Esophagus muscularis mucosa (tissue), 4 donors: ENCODE measurements at regions not wholly inside any gene's neighbourhood (a gene's known extent, or its start where the extent isn't known, plus 50 kb on each side); places are given as distances from the start of the nearest gene placed in this dataset.

Source experiments
- DNase-seq: peaks from one replicate; pipeline ENCODE4 v3.0.0-alpha.2; 2017; ENCODE audit errors: extremely low spot score
- H3K27ac ChIP-seq, 4 donors: fragments of 200-600 bp; sonication (generic); replicated peaks in 1 of 4; 1 replicate in 3 of 4; 2 replicates in 1 of 4; pipeline ENCODE4 v1.5.1; 2016 to 2019; ENCODE audit warnings: mild to moderate bottlenecking in 1 of 4
- H3K27me3 ChIP-seq, 4 donors: fragments of 200-600 bp; sonication (generic); one replicate each; pipeline versions ENCODE4 v1.5.1 to v1.6.0; 2016 to 2019
- H3K36me3 ChIP-seq, 4 donors: fragments of 200-600 bp; sonication (generic); one replicate each; pipeline ENCODE4 v1.5.1; 2016 to 2019
- H3K4me1 ChIP-seq, 4 donors: fragments of 200-600 bp; sonication (generic); one replicate each; pipeline ENCODE4 v1.5.1; 2016 to 2019
- H3K4me3 ChIP-seq, 4 donors: fragments of 200-600 bp; sonication (generic); 1 replicate in 2 of 4; 2 replicates in 2 of 4; pipeline ENCODE4 v1.5.1; 2016 to 2019; ENCODE audit warnings: mild to moderate bottlenecking in 4 of 4, moderate library complexity in 1 of 4
- H3K9me3 ChIP-seq, 4 donors: fragments of 200-600 bp; sonication (generic); 1 replicate in 3 of 4; 2 replicates in 1 of 4; pipeline ENCODE4 v1.5.1; 2016 to 2019
- CTCF ChIP-seq, 3 experiments: fragments of 200-600 bp in 2 of 3; fragments of 450-650 bp in 1 of 3; sonication (generic) in 2 of 3; IDR thresholded peaks; one replicate each; pipeline ENCODE4 v1.5.1; 2017 to 2019; ENCODE audit warnings: antibody characterized with exemption in 3 of 3, mild to moderate bottlenecking in 2 of 3, moderate library complexity in 1 of 3
- EP300 ChIP-seq: sonication (generic); formaldehyde crosslinking; IDR thresholded peaks from one replicate; pipeline ENCODE4 v1.6.1; 2017; ENCODE audit warnings: antibody characterized with exemption
- POLR2A ChIP-seq: fragments of 450-650 bp; IDR thresholded peaks from one replicate; pipeline ENCODE4 v1.6.1; 2017; ENCODE audit warnings: antibody characterized with exemption, moderate library complexity, mild to moderate bottlenecking, low read depth
- POLR2AphosphoS5 ChIP-seq, 2 donors: sonication (generic); formaldehyde crosslinking; IDR thresholded peaks; one replicate each; pipeline ENCODE4 v1.6.1; 2017; ENCODE audit warnings: antibody characterized with exemption in 2 of 2
- WGBS: methylation state at CpG from one replicate; pipeline ENCODE4 v1.1.5; 2018; 5-methylcytosine and 5-hydroxymethylcytosine counted together
- intact Hi-C: fragments of 100-400 bp; cut with DNase I; formaldehyde crosslinking; loops from one replicate; pipeline ENCODE4 v1.15.1; 2023

GRCh38 chr12:43665091-43665490, 93.5 kb downstream of the PUS7L start:
- H3K4me3 ChIP-seq, result no peak overlapping the region
- WGBS, result 28% methylated on average over 1 of the region's 1 CpG
- no peaks in the 10 kb centered on the region for H3K9me3 ChIP-seq
- no peak overlapping the region for H3K27ac ChIP-seq
- intact Hi-C loops, result no loop called here
- no peaks in the 10 kb centered on the region for H3K4me1 ChIP-seq
- DNase-seq, result no peak
- no peaks in the 10 kb centered on the region for H3K27me3 ChIP-seq
- no peaks in the 10 kb centered on the region for H3K36me3 ChIP-seq
- TF ChIP-seq EP300, result no peak
- TF ChIP-seq POLR2AphosphoS5 (IDR thresholded peaks at IDR 0.05), result no peak
- no peak for TF ChIP-seq POLR2A
- no peak for TF ChIP-seq CTCF (IDR thresholded peaks at IDR 0.05)

- Histone ChIP-seq H3K27ac (no peak overlapping the region), H3K9me3 (no peaks in the 10 kb centered on the region), H3K4me3 (no peak overlapping the region), H3K36me3 (no peaks in the 10 kb centered on the region), H3K4me1 (no peaks in the 10 kb centered on the region), H3K27me3 (no peaks in the 10 kb centered on the region)
- no peak for TF ChIP-seq POLR2A
- TF ChIP-seq EP300, result no peak
- no peak for TF ChIP-seq CTCF (IDR thresholded peaks at IDR 0.05)
- TF ChIP-seq POLR2AphosphoS5 (IDR thresholded peaks at IDR 0.05), result no peak
- no peak for DNase-seq
- intact Hi-C loops, result no loop called here
- WGBS, result 83% methylated on average over 1 of the region's 1 CpG
Measured at GRCh38 chr12:43662736-43663135, 95.9 kb downstream of the PUS7L start.

- Histone ChIP-seq H3K27ac (no peak overlapping the region), H3K9me3 (no peaks in the 10 kb centered on the region), H3K36me3 (no peaks in the 10 kb centered on the region), H3K4me1 (no peaks in the 10 kb centered on the region), H3K4me3 (no peak overlapping the region), H3K27me3 (no peaks in the 10 kb centered on the region)
- WGBS, result 90% methylated on average over 1 of the region's 1 CpG
- TF ChIP-seq POLR2AphosphoS5 (IDR thresholded peaks at IDR 0.05) (no peak), CTCF (IDR thresholded peaks at IDR 0.05) (no peak), POLR2A (no peak), EP300 (no peak)
- no peak for DNase-seq
- intact Hi-C loops, result no loop called here
Measured at GRCh38 chr12:43655586-43655985, 103.0 kb downstream of the PUS7L start.

- DNase-seq, result peak; percentile 21
- no peak overlapping the region for H3K4me3 ChIP-seq
- WGBS, result 87% methylated on average over 2 of the region's 2 CpGs
- no peak overlapping the region for H3K27ac ChIP-seq
- H3K4me1 ChIP-seq, result no peaks in the 10 kb centered on the region
- intact Hi-C loops, result no loop called here
- no peaks in the 10 kb centered on the region for H3K36me3 ChIP-seq
- H3K27me3 ChIP-seq, result no peaks in the 10 kb centered on the region
- no peaks in the 10 kb centered on the region for H3K9me3 ChIP-seq
- TF ChIP-seq EP300, result no peak
- no peak for TF ChIP-seq POLR2A
Measured at GRCh38 chr12:43653917-43654316, 101.9 kb upstream of the ADAMTS20 start.

GRCh38 chr12:43653289-43653915, 101.4 kb upstream of the ADAMTS20 start:
- no peak for TF ChIP-seq POLR2AphosphoS5 (IDR thresholded peaks at IDR 0.05)
- TF ChIP-seq CTCF (IDR thresholded peaks at IDR 0.05), result no peak
- no peak for TF ChIP-seq EP300
- no peak for TF ChIP-seq POLR2A
- Histone ChIP-seq H3K9me3 (no peaks in the 10 kb centered on the region), H3K27me3 (no peaks in the 10 kb centered on the region), H3K27ac (no peak overlapping the region), H3K4me3 (no peak overlapping the region), H3K4me1 (no peaks in the 10 kb centered on the region), H3K36me3 (no peaks in the 10 kb centered on the region)
- intact Hi-C loops, result no loop called here
- WGBS, result 89% methylated on average over 3 of the region's 3 CpGs
- DNase-seq, result no peak
